ENCODE measurements at regions not wholly inside any gene's neighbourhood (a gene's known extent, or its start where the extent isn't known, plus 50 kb on each side); places are given as distances from the start of the nearest gene placed in this dataset.

GRCh38 chr10:130799532-130799931 lies 512.0 kb downstream of the TCERG1L start:
- Histone ChIP-seq H2AFZ (ENCODE audit: control insufficient read depth, low read length) (no peak overlapping the region), H3K36me3 (ENCODE audit: control insufficient read depth in 2 of 2, extremely low read depth in 1 of 2, insufficient read depth in 2 of 2, low read length in 2 of 2) (no peaks in the 10 kb centered on the region), H3K4me3 (ENCODE audit: control insufficient read depth in 2 of 3, extremely low read depth in 1 of 3, insufficient read depth in 2 of 3, low read depth in 1 of 3, low read length in 3 of 3) (no peak overlapping the region), H4K20me1 (ENCODE audit: control insufficient read depth, extremely low read depth, insufficient read depth, low read length) (no peaks in the 10 kb centered on the region), H3K4me1 (ENCODE audit: control insufficient read depth, extremely low read depth, insufficient read depth, low read length) (no peaks in the 10 kb centered on the region), H3K9me3 (ENCODE audit: control insufficient read depth, low read depth, low read length) (no peaks in the 10 kb centered on the region), H3K9me1 (ENCODE audit: control insufficient read depth, extremely low read depth, insufficient read depth, low read length) (no peaks in the 10 kb centered on the region), H3K27me3 (ENCODE audit: control insufficient read depth, extremely low read depth, insufficient read depth, low read length) (no peaks in the 10 kb centered on the region), H3K9ac (ENCODE audit: control insufficient read depth, extremely low read depth, insufficient read depth, low read length) (no peak overlapping the region), H3K4me2 (ENCODE audit: control insufficient read depth, extremely low read depth, insufficient read depth, low read depth, low read length) (no peak overlapping the region), H3K79me2 (ENCODE audit: control insufficient read depth, insufficient read depth, low read length) (no peaks in the 10 kb centered on the region), H3K27ac (ENCODE audit: control insufficient read depth, insufficient read depth, low read length) (no peak overlapping the region)
- TF ChIP-seq EZH2 (IDR thresholded peaks at IDR 0.05; ENCODE audit: low read length): no peak
- no peak for TF ChIP-seq CTCF (optimal IDR thresholded peaks at IDR 0.05 in 1 of 3, IDR thresholded peaks at IDR 0.05 in 1 of 3, conservative IDR thresholded peaks at IDR 0.05 in 1 of 3; ENCODE audit: extremely low read depth in 1 of 3, insufficient read depth in 2 of 3, low read length in 3 of 3)
- DNase-seq (ENCODE audit: low read depth, low spot score) (no peak), FAIRE-seq (no peak)
- dilution Hi-C loops (cut with MboI; ENCODE audit: extremely low pct_ligation_motif_present, low sequenced_read_pairs): no loop called here

- H3K36me3 ChIP-seq (ENCODE audit: control insufficient read depth in 2 of 2, extremely low read depth in 1 of 2, insufficient read depth in 2 of 2, low read length in 2 of 2): no peaks in the 10 kb centered on the region
- no peak overlapping the region for H3K4me3 ChIP-seq (ENCODE audit: control insufficient read depth in 2 of 3, extremely low read depth in 1 of 3, insufficient read depth in 2 of 3, low read depth in 1 of 3, low read length in 3 of 3)
- H3K4me2 ChIP-seq (ENCODE audit: control insufficient read depth, extremely low read depth, insufficient read depth, low read depth, low read length): no peak overlapping the region
- no peaks in the 10 kb centered on the region for H3K79me2 ChIP-seq (ENCODE audit: control insufficient read depth, insufficient read depth, low read length)
- no peak overlapping the region for H3K9ac ChIP-seq (ENCODE audit: control insufficient read depth, extremely low read depth, insufficient read depth, low read length)
- no peaks in the 10 kb centered on the region for H4K20me1 ChIP-seq (ENCODE audit: control insufficient read depth, extremely low read depth, insufficient read depth, low read length)
- H2AFZ ChIP-seq (ENCODE audit: control insufficient read depth, low read length): no peak overlapping the region
- TF ChIP-seq CTCF (optimal IDR thresholded peaks at IDR 0.05 in 1 of 3, IDR thresholded peaks at IDR 0.05 in 1 of 3, conservative IDR thresholded peaks at IDR 0.05 in 1 of 3; ENCODE audit: extremely low read depth in 1 of 3, insufficient read depth in 2 of 3, low read length in 3 of 3) (no peak), EZH2 (IDR thresholded peaks at IDR 0.05; ENCODE audit: low read length) (no peak)
- no peaks in the 10 kb centered on the region for H3K9me3 ChIP-seq (ENCODE audit: control insufficient read depth, low read depth, low read length)
- no peaks in the 10 kb centered on the region for H3K4me1 ChIP-seq (ENCODE audit: control insufficient read depth, extremely low read depth, insufficient read depth, low read length)
- H3K9me1 ChIP-seq (ENCODE audit: control insufficient read depth, extremely low read depth, insufficient read depth, low read length): no peaks in the 10 kb centered on the region
- H3K27me3 ChIP-seq (ENCODE audit: control insufficient read depth, extremely low read depth, insufficient read depth, low read length): no peaks in the 10 kb centered on the region
- no peak for DNase-seq (ENCODE audit: low read depth, low spot score)
- no peak overlapping the region for H3K27ac ChIP-seq (ENCODE audit: control insufficient read depth, insufficient read depth, low read length)
- dilution Hi-C loops (cut with MboI; ENCODE audit: extremely low pct_ligation_motif_present, low sequenced_read_pairs): no loop called here
- no peak for FAIRE-seq
Observed at GRCh38 chr10:130800281-130800680, 511.2 kb downstream of the TCERG1L start.
